SK-N-SH treated with all-trans-retinoic acid at 6 μM for 48 hours (cell line): ENCODE measurements at regions not wholly inside any gene's neighbourhood (a gene's known extent, or its start where the extent isn't known, plus 50 kb on each side); places are given as distances from the start of the nearest gene placed in this dataset.

Experiments
- CSDC2 ChIP-seq: fragments of 250-450 bp; sonication (Bioruptor Pico); IDR thresholded peaks from 2 replicates; pipeline ENCODE4 v1.5.0; 2020; ENCODE audit warnings: mild to moderate bottlenecking, moderate library complexity
- ZC3H10 ChIP-seq: fragments of 250-450 bp; sonication (Bioruptor Pico); IDR thresholded peaks from 2 replicates; pipeline ENCODE4 v1.5.1; 2021; ENCODE audit warnings: mild to moderate bottlenecking, moderate library complexity

DNA sequence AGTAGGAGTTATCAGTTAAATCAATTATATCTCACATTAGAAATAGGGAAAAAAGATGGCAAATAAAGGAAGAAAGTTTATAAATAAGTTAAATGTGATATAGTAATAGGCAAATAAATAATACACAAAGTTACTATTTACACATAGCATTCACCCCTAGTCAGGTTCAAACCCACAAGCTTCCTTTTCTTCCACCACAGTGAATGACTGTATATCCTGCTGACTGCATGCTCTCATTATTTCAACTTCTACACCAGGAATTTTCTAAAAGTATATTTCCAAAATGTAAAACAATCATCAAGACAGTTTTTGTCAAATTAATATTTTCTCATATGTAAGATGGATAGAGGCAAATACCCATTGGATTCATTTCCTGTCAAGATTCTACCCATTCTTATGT, 548.6 kb upstream of the SLITRK5 start:
- TF ChIP-seq ZC3H10 (CRISPR knock-in tag) (no peak), CSDC2 (CRISPR knock-in tag) (no peak)
